Stimulated activated CD8-positive, alpha-beta memory T cell treated with anti-CD3 and anti-CD28 coated beads, Interleukin-2, amount 100 ng/mL, for 48 hours (primary cell): ENCODE measurements at regions not wholly inside any gene's neighbourhood (a gene's known extent, or its start where the extent isn't known, plus 50 kb on each side); places are given as distances from the start of the nearest gene placed in this dataset.
"Not testable (repeated sequence)": the region's sequence is repeated elsewhere in the genome, so short reads cannot be mapped to it uniquely, and the experiment has no call there.

Source experiments
- DNase-seq, 2 donors: peaks; one replicate each; pipeline ENCODE4 v3.0.0-alpha.2; 2020; ENCODE audit warnings: low read depth in 2 of 2

GRCh38 chr1:157460381-157460780 is 91.9 kb downstream of the FCRL5 start:
- DNase-seq, result no peak

- DNase-seq, result no peak
Measured at GRCh38 chr1:157457279-157457678, 95.0 kb downstream of the FCRL5 start.

GRCh38 chr1:157455318-157455717 is 97.0 kb downstream of the FCRL5 start:
- no peak for DNase-seq

GRCh38 chr1:157450106-157450505 is 102.2 kb downstream of the FCRL5 start:
- no peak for DNase-seq

GRCh38 chr1:157448636-157449035 is 103.7 kb downstream of the FCRL5 start:
- DNase-seq, result no peak

- DNase-seq, result not testable (repeated sequence)
Measured at GRCh38 chr1:157446356-157446755, 106.0 kb downstream of the FCRL5 start.

- not testable (repeated sequence) for DNase-seq
Measured at GRCh38 chr1:157445616-157446140, 106.6 kb downstream of the FCRL5 start.

- no peak for DNase-seq
Measured at GRCh38 chr1:157442065-157442464, 110.2 kb downstream of the FCRL5 start.

GRCh38 chr1:157439302-157439954 is 112.9 kb downstream of the FCRL5 start:
- DNase-seq, result no peak

- no peak for DNase-seq
Measured at GRCh38 chr1:157438613-157439012, 113.7 kb downstream of the FCRL5 start.

- DNase-seq, result no peak
Measured at GRCh38 chr1:157438146-157438545, 114.2 kb downstream of the FCRL5 start.

GRCh38 chr1:157437296-157437695 is 115.0 kb downstream of the FCRL5 start:
- DNase-seq, result no peak

GRCh38 chr1:157431751-157432150 is 120.6 kb downstream of the FCRL5 start:
- no peak for DNase-seq

GRCh38 chr1:157429601-157430240 is 122.6 kb downstream of the FCRL5 start:
- DNase-seq, result no peak

GRCh38 chr1:157423764-157424163 is 128.6 kb downstream of the FCRL5 start:
- not testable (repeated sequence) for DNase-seq

- DNase-seq, result no peak
Measured at GRCh38 chr1:157419845-157420542, 132.3 kb downstream of the FCRL5 start.

GRCh38 chr1:157418659-157419058 is 133.7 kb downstream of the FCRL5 start:
- no peak for DNase-seq

- DNase-seq, result no peak
Measured at GRCh38 chr1:157418231-157418630, 134.1 kb downstream of the FCRL5 start.

- no peak for DNase-seq
Measured at GRCh38 chr1:157415661-157416060, 136.7 kb downstream of the FCRL5 start.

GRCh38 chr1:157412308-157412707 is 140.0 kb downstream of the FCRL5 start:
- no peak for DNase-seq

GRCh38 chr1:157411769-157412168 is 140.5 kb downstream of the FCRL5 start:
- no peak for DNase-seq

- DNase-seq, result no peak
Measured at GRCh38 chr1:157411064-157411463, 141.3 kb downstream of the FCRL5 start.

GRCh38 chr1:157410457-157410856 is 141.9 kb downstream of the FCRL5 start:
- no peak for DNase-seq
